ENCODE measurements at regions not wholly inside any gene's neighbourhood (a gene's known extent, or its start where the extent isn't known, plus 50 kb on each side); places are given as distances from the start of the nearest gene placed in this dataset.

GRCh38 chr6:10170816-10171215, 244.1 kb downstream of the TFAP2A start:
- no peak overlapping the region for H3K9ac ChIP-seq (ENCODE audit: low read length)
- no peaks in the 10 kb centered on the region for H3K9me3 ChIP-seq (ENCODE audit: control insufficient read depth, low read depth, low read length)
- no peaks in the 10 kb centered on the region for H3K4me1 ChIP-seq (ENCODE audit: control insufficient read depth, low read depth, low read length)
- H3K27ac ChIP-seq (ENCODE audit: low read length): no peak overlapping the region
- H3K4me3 ChIP-seq (ENCODE audit: low read length): no peak overlapping the region
- no peaks in the 10 kb centered on the region for H3K27me3 ChIP-seq (ENCODE audit: control insufficient read depth, insufficient read depth, low read length)
- H3K36me3 ChIP-seq (ENCODE audit: control insufficient read depth, low read depth, low read length): no peaks in the 10 kb centered on the region

- no peak overlapping the region for H3K4me3 ChIP-seq (ENCODE audit: low read length)
- no peaks in the 10 kb centered on the region for H3K9me3 ChIP-seq (ENCODE audit: control insufficient read depth, low read depth, low read length)
- H3K36me3 ChIP-seq (ENCODE audit: control insufficient read depth, low read depth, low read length): no peaks in the 10 kb centered on the region
- H3K4me1 ChIP-seq (ENCODE audit: control insufficient read depth, low read depth, low read length): no peaks in the 10 kb centered on the region
- H3K9ac ChIP-seq (ENCODE audit: low read length): no peak overlapping the region
- H3K27me3 ChIP-seq (ENCODE audit: control insufficient read depth, insufficient read depth, low read length): no peaks in the 10 kb centered on the region
- H3K27ac ChIP-seq (ENCODE audit: low read length): no peak overlapping the region
These were observed 248.8 kb downstream of the TFAP2A start for GRCh38 chr6:10166031-10166430.

- Histone ChIP-seq H3K9ac (ENCODE audit: low read length) (no peak overlapping the region), H3K36me3 (ENCODE audit: control insufficient read depth, low read depth, low read length) (no peaks in the 10 kb centered on the region), H3K27ac (ENCODE audit: low read length) (no peak overlapping the region), H3K27me3 (ENCODE audit: control insufficient read depth, insufficient read depth, low read length) (no peaks in the 10 kb centered on the region), H3K4me3 (ENCODE audit: low read length) (no peak overlapping the region), H3K9me3 (ENCODE audit: control insufficient read depth, low read depth, low read length) (no peaks in the 10 kb centered on the region), H3K4me1 (ENCODE audit: control insufficient read depth, low read depth, low read length) (no peaks in the 10 kb centered on the region)
These were observed 251.5 kb downstream of the TFAP2A start for GRCh38 chr6:10163203-10163962.

- no peaks in the 10 kb centered on the region for H3K4me1 ChIP-seq (ENCODE audit: control insufficient read depth, low read depth, low read length)
- H3K27ac ChIP-seq (ENCODE audit: low read length): no peak overlapping the region
- no peak overlapping the region for H3K4me3 ChIP-seq (ENCODE audit: low read length)
- no peak overlapping the region for H3K9ac ChIP-seq (ENCODE audit: low read length)
- no peaks in the 10 kb centered on the region for H3K27me3 ChIP-seq (ENCODE audit: control insufficient read depth, insufficient read depth, low read length)
- no peaks in the 10 kb centered on the region for H3K9me3 ChIP-seq (ENCODE audit: control insufficient read depth, low read depth, low read length)
- H3K36me3 ChIP-seq (ENCODE audit: control insufficient read depth, low read depth, low read length): no peaks in the 10 kb centered on the region
These were observed 258.0 kb downstream of the TFAP2A start for GRCh38 chr6:10156875-10157274.

GRCh38 chr6:10154251-10154650, 260.6 kb downstream of the TFAP2A start:
- no peak overlapping the region for H3K27ac ChIP-seq (ENCODE audit: low read length)
- no peaks in the 10 kb centered on the region for H3K27me3 ChIP-seq (ENCODE audit: control insufficient read depth, insufficient read depth, low read length)
- no peak overlapping the region for H3K9ac ChIP-seq (ENCODE audit: low read length)
- H3K4me1 ChIP-seq (ENCODE audit: control insufficient read depth, low read depth, low read length): no peaks in the 10 kb centered on the region
- H3K36me3 ChIP-seq (ENCODE audit: control insufficient read depth, low read depth, low read length): no peaks in the 10 kb centered on the region
- no peaks in the 10 kb centered on the region for H3K9me3 ChIP-seq (ENCODE audit: control insufficient read depth, low read depth, low read length)
- no peak overlapping the region for H3K4me3 ChIP-seq (ENCODE audit: low read length)

GRCh38 chr6:10151144-10151915, 263.5 kb downstream of the TFAP2A start:
- no peak overlapping the region for H3K4me3 ChIP-seq (ENCODE audit: low read length)
- no peak overlapping the region for H3K9ac ChIP-seq (ENCODE audit: low read length)
- H3K27me3 ChIP-seq (ENCODE audit: control insufficient read depth, insufficient read depth, low read length): no peaks in the 10 kb centered on the region
- H3K9me3 ChIP-seq (ENCODE audit: control insufficient read depth, low read depth, low read length): no peaks in the 10 kb centered on the region
- no peaks in the 10 kb centered on the region for H3K36me3 ChIP-seq (ENCODE audit: control insufficient read depth, low read depth, low read length)
- H3K27ac ChIP-seq (ENCODE audit: low read length): no peak overlapping the region
- peaks cover 9% of the 10 kb centered on the region for H3K4me1 ChIP-seq (ENCODE audit: control insufficient read depth, low read depth, low read length)

GRCh38 chr6:10149603-10150002, 265.3 kb downstream of the TFAP2A start:
- H3K4me3 ChIP-seq (ENCODE audit: low read length): no peak overlapping the region
- H3K36me3 ChIP-seq (ENCODE audit: control insufficient read depth, low read depth, low read length): no peaks in the 10 kb centered on the region
- no peak overlapping the region for H3K9ac ChIP-seq (ENCODE audit: low read length)
- no peak overlapping the region for H3K27ac ChIP-seq (ENCODE audit: low read length)
- no peaks in the 10 kb centered on the region for H3K9me3 ChIP-seq (ENCODE audit: control insufficient read depth, low read depth, low read length)
- H3K27me3 ChIP-seq (ENCODE audit: control insufficient read depth, insufficient read depth, low read length): no peaks in the 10 kb centered on the region
- peaks cover 9% of the 10 kb centered on the region for H3K4me1 ChIP-seq (ENCODE audit: control insufficient read depth, low read depth, low read length)

- Histone ChIP-seq H3K27me3 (ENCODE audit: control insufficient read depth, insufficient read depth, low read length) (no peaks in the 10 kb centered on the region), H3K4me1 (ENCODE audit: control insufficient read depth, low read depth, low read length) (peaks cover 9% of the 10 kb centered on the region), H3K9me3 (ENCODE audit: control insufficient read depth, low read depth, low read length) (no peaks in the 10 kb centered on the region), H3K4me3 (ENCODE audit: low read length) (peak overlapping the region; percentile 49), H3K36me3 (ENCODE audit: control insufficient read depth, low read depth, low read length) (no peaks in the 10 kb centered on the region), H3K9ac (ENCODE audit: low read length) (no peak overlapping the region), H3K27ac (ENCODE audit: low read length) (no peak overlapping the region)
These were observed 268.0 kb downstream of the TFAP2A start for GRCh38 chr6:10146715-10147451.

GRCh38 chr6:10144772-10145171, 270.1 kb downstream of the TFAP2A start:
- H3K9me3 ChIP-seq (ENCODE audit: control insufficient read depth, low read depth, low read length): no peaks in the 10 kb centered on the region
- H3K27me3 ChIP-seq (ENCODE audit: control insufficient read depth, insufficient read depth, low read length): no peaks in the 10 kb centered on the region
- no peak overlapping the region for H3K9ac ChIP-seq (ENCODE audit: low read length)
- no peak overlapping the region for H3K4me3 ChIP-seq (ENCODE audit: low read length)
- no peak overlapping the region for H3K27ac ChIP-seq (ENCODE audit: low read length)
- peaks cover 9% of the 10 kb centered on the region for H3K4me1 ChIP-seq (ENCODE audit: control insufficient read depth, low read depth, low read length)
- no peaks in the 10 kb centered on the region for H3K36me3 ChIP-seq (ENCODE audit: control insufficient read depth, low read depth, low read length)

- Histone ChIP-seq H3K4me3 (ENCODE audit: low read length) (no peak overlapping the region), H3K27ac (ENCODE audit: low read length) (no peak overlapping the region), H3K36me3 (ENCODE audit: control insufficient read depth, low read depth, low read length) (no peaks in the 10 kb centered on the region)
These were observed 273.0 kb downstream of the TFAP2A start for GRCh38 chr6:10141746-10142443.

GRCh38 chr6:10140824-10141223, 274.1 kb downstream of the TFAP2A start:
- Histone ChIP-seq H3K9ac (ENCODE audit: low read length) (no peak overlapping the region), H3K36me3 (ENCODE audit: control insufficient read depth, low read depth, low read length) (no peaks in the 10 kb centered on the region), H3K9me3 (ENCODE audit: control insufficient read depth, low read depth, low read length) (no peaks in the 10 kb centered on the region), H3K27me3 (ENCODE audit: control insufficient read depth, insufficient read depth, low read length) (no peaks in the 10 kb centered on the region), H3K4me1 (ENCODE audit: control insufficient read depth, low read depth, low read length) (no peaks in the 10 kb centered on the region), H3K4me3 (ENCODE audit: low read length) (no peak overlapping the region), H3K27ac (ENCODE audit: low read length) (no peak overlapping the region)

More at GRCh38 chr6:10141746-10142443, 273.0 kb downstream of the TFAP2A start:
- H3K9ac ChIP-seq (ENCODE audit: low read length): no peak overlapping the region
- no peaks in the 10 kb centered on the region for H3K9me3 ChIP-seq (ENCODE audit: control insufficient read depth, low read depth, low read length)
- no peaks in the 10 kb centered on the region for H3K27me3 ChIP-seq (ENCODE audit: control insufficient read depth, insufficient read depth, low read length)
- H3K4me1 ChIP-seq (ENCODE audit: control insufficient read depth, low read depth, low read length): no peaks in the 10 kb centered on the region

All from iPS-18a (cell line).